HUES48 (cell line): ENCODE measurements at regions not wholly inside any gene's neighbourhood (a gene's known extent, or its start where the extent isn't known, plus 50 kb on each side); places are given as distances from the start of the nearest gene placed in this dataset.
"Not testable (repeated sequence)": the region's sequence is repeated elsewhere in the genome, so short reads cannot be mapped to it uniquely, and the experiment has no call there.

ENCODE experiments used
- H3K27ac ChIP-seq: one replicate; pipeline ENCODE4 v1.7.0; 2013; ENCODE audit warnings: low read depth, low read length, inconsistent platforms
- H3K27me3 ChIP-seq: 2 replicates; pipeline ENCODE4 v1.6.1; 2013; ENCODE audit warnings: mild to moderate bottlenecking, low read length; ENCODE audit not compliant: control insufficient read depth, insufficient read depth
- H3K36me3 ChIP-seq: 2 replicates; pipeline ENCODE4 v1.6.1; 2013; ENCODE audit warnings: low read length; ENCODE audit not compliant: control insufficient read depth, insufficient read depth
- H3K4me1 ChIP-seq: 2 replicates; pipeline ENCODE4 v1.6.1; 2013; ENCODE audit warnings: mild to moderate bottlenecking, low read length; ENCODE audit not compliant: control insufficient read depth, insufficient read depth
- H3K4me3 ChIP-seq: 2 replicates; pipeline ENCODE4 v1.5.1; 2013; ENCODE audit warnings: mild to moderate bottlenecking, low read depth, low read length
- H3K9ac ChIP-seq: 2 replicates; pipeline ENCODE4 v1.6.1; 2013; ENCODE audit warnings: mild to moderate bottlenecking, low read depth, low read length, moderate library complexity
- H3K9me3 ChIP-seq: 2 replicates; pipeline ENCODE4 v1.6.1; 2013; ENCODE audit warnings: low read length; ENCODE audit not compliant: control insufficient read depth, insufficient read depth

GRCh38 chr15:30688684-30689083 is 62.8 kb downstream of the ARHGAP11B start:
- H3K4me3 ChIP-seq, H3K27ac ChIP-seq, H3K27me3 ChIP-seq: not testable (repeated sequence)

GRCh38 chr15:30690153-30690552 is 64.2 kb downstream of the ARHGAP11B start:
- not testable (repeated sequence) for H3K9ac ChIP-seq, H3K9me3 ChIP-seq, H3K4me1 ChIP-seq, H3K4me3 ChIP-seq, H3K27ac ChIP-seq, H3K36me3 ChIP-seq, H3K27me3 ChIP-seq

More at GRCh38 chr15:30688684-30689083, 62.8 kb downstream of the ARHGAP11B start:
- H3K4me1 ChIP-seq, H3K36me3 ChIP-seq, H3K9me3 ChIP-seq, H3K9ac ChIP-seq: not testable (repeated sequence)

GRCh38 chr15:30695811-30696210 is 69.9 kb downstream of the ARHGAP11B start:
- H3K9me3 ChIP-seq, H3K36me3 ChIP-seq, H3K27ac ChIP-seq, H3K9ac ChIP-seq, H3K4me1 ChIP-seq, H3K4me3 ChIP-seq, H3K27me3 ChIP-seq: not testable (repeated sequence)

- H3K27ac ChIP-seq: not testable (repeated sequence)
Observed at GRCh38 chr15:30696439-30697314, 70.7 kb downstream of the ARHGAP11B start.

GRCh38 chr15:30697315-30697685 is 71.4 kb downstream of the ARHGAP11B start:
- H3K9ac ChIP-seq, H3K36me3 ChIP-seq, H3K4me1 ChIP-seq, H3K27me3 ChIP-seq, H3K9me3 ChIP-seq, H3K27ac ChIP-seq, H3K4me3 ChIP-seq: not testable (repeated sequence)

More at GRCh38 chr15:30696439-30697314, 70.7 kb downstream of the ARHGAP11B start:
- H3K9me3 ChIP-seq, H3K4me1 ChIP-seq, H3K36me3 ChIP-seq, H3K9ac ChIP-seq, H3K27me3 ChIP-seq, H3K4me3 ChIP-seq: not testable (repeated sequence)

- not testable (repeated sequence) for H3K4me1 ChIP-seq, H3K27me3 ChIP-seq, H3K36me3 ChIP-seq, H3K9ac ChIP-seq, H3K4me3 ChIP-seq, H3K9me3 ChIP-seq, H3K27ac ChIP-seq
Observed at GRCh38 chr15:30700006-30700597, 74.2 kb downstream of the ARHGAP11B start.

- H3K4me3 ChIP-seq, H3K27me3 ChIP-seq, H3K4me1 ChIP-seq, H3K27ac ChIP-seq, H3K9me3 ChIP-seq, H3K9ac ChIP-seq, H3K36me3 ChIP-seq: not testable (repeated sequence)
Observed at GRCh38 chr15:30707976-30708685, 82.2 kb downstream of the ARHGAP11B start.

- not testable (repeated sequence) for H3K27me3 ChIP-seq, H3K4me3 ChIP-seq, H3K9me3 ChIP-seq, H3K36me3 ChIP-seq, H3K27ac ChIP-seq, H3K4me1 ChIP-seq, H3K9ac ChIP-seq
Observed at GRCh38 chr15:30708809-30709208, 82.9 kb downstream of the ARHGAP11B start.

- not testable (repeated sequence) for H3K9ac ChIP-seq, H3K4me3 ChIP-seq, H3K27me3 ChIP-seq, H3K4me1 ChIP-seq, H3K36me3 ChIP-seq, H3K9me3 ChIP-seq, H3K27ac ChIP-seq
Observed at GRCh38 chr15:30718038-30718643, 92.2 kb downstream of the ARHGAP11B start.

GRCh38 chr15:30719363-30719762 is 93.4 kb downstream of the ARHGAP11B start:
- not testable (repeated sequence) for H3K27me3 ChIP-seq, H3K4me1 ChIP-seq, H3K27ac ChIP-seq, H3K36me3 ChIP-seq, H3K9ac ChIP-seq, H3K4me3 ChIP-seq, H3K9me3 ChIP-seq

- H3K4me1 ChIP-seq, H3K4me3 ChIP-seq, H3K9me3 ChIP-seq, H3K27ac ChIP-seq, H3K36me3 ChIP-seq, H3K27me3 ChIP-seq, H3K9ac ChIP-seq: not testable (repeated sequence)
Observed at GRCh38 chr15:30720825-30721224, 94.9 kb downstream of the ARHGAP11B start.
